NCI-H128 (cell line): ENCODE measurements at regions not wholly inside any gene's neighbourhood (a gene's known extent, or its start where the extent isn't known, plus 50 kb on each side); places are given as distances from the start of the nearest gene placed in this dataset.

Experiments
- DNase-seq: peaks from one replicate; lab custom pipeline; 2025; ENCODE audit not compliant: unreplicated experiment; lab: John Stamatoyannopoulos, UW

DNA sequence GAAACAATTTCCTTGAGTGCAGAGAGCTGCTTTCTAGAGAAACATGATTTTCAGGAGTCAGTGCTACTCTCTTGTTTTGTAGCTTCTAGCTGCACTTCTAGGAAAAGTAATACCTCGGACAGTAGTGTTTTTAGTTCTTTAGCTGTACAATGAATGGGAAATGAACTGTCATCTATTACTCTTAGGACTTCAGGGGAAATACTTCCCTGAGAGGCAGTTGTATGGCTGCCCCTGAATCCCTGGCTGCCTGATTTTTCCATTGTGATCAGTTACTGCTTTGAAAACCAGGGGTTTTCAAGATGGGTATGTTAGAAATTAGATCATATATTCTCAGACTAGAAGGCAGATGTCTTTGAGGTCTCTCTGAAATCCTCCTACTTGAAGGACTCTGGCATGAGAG is 200.3 kb upstream of the SEMA6D start:
- DNase-seq, result no peak

DNA sequence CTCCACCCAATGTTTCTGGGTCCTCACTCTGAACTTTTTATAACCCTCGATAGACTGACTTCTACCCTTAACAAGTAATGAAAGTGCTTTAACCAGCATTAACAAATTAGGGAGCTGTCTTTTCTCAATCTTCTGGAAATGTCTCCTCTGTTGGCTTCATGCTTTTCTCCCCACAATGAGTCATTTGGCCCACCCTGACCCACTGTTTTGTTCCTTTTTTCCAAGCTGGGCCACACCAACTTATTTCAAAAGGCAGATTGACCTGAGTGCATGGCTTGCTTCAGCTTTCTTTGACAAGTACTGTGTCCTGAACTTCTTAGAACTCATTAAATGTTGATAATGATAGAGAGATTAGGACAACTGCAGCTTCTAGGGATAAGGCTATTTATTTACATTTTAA is 199.6 kb upstream of the SEMA6D start:
- DNase-seq, result no peak

DNA sequence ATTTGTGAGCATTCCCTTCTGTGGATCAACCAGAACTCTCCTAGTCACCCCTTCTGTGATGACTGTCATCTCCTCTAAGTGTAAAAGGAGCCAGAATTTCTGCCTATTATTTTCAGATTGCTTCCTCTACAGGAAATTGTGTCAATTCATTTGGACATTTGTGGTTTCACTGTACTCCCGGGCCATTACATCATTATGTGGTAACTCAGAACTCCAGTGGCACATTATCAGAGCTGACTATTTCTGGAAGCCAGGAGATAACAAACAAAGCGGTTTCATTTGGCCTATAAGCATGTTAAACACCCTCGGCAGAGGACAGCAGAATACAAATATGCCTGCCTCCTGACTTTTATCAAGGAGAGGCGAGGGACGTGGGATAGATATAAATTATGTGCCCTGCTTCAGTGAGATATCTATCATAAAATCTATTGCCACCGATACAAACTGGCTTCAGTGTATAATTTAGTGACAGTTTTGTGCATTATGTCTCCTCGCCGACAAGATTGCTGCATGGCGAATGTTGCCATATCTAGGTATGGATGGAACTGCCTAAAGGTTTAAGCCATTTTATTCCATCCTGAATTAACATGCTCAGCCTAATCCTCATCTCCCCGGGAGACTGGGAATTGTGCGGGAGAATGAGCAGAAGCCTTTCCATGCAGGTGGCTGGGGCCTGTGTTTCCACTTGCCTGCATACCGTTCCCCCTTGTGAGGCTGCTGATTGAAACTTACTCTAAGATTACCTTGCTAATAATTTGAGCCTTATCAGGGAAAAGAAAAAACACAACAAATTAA is 193.4 kb upstream of the SEMA6D start:
- DNase-seq, result no peak

DNA sequence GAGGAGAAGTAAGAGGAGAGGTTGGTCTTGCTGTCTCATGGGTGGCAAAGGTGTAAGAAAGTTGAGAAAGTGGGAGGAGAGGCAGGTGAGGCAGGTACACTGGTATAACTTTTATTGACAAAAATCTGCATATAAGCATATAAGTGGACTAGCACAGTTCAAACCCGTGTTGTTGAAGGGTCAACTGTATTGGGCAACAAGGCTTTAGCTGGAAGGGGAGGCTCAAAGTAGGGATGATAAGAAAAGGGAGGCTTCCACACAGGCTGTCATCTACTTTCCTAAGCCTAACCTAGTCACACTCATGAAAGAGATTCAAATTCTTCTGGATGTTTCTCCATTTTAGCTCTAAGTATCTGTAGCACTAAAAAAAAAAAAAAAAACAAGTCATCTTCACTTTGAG is 188.1 kb upstream of the SEMA6D start:
- no peak for DNase-seq

DNA sequence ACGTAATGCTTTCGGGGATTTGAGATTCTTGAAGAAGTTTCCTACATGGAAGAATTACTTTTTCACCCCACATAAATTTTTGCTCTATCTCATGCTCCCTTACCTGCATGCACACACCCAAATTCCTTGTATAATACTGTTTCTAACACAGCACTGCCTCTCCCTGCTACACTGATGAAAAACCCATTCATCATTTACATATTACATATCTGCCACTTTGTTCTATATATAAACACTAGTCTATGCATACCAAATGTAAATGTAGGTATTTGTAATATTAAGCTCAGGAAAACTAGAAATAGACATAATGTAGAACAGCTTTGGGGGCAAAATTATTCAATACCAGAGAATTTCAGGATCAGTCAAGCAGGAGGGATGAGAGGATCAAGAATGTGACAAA is 182.6 kb upstream of the SEMA6D start:
- no peak for DNase-seq

DNA sequence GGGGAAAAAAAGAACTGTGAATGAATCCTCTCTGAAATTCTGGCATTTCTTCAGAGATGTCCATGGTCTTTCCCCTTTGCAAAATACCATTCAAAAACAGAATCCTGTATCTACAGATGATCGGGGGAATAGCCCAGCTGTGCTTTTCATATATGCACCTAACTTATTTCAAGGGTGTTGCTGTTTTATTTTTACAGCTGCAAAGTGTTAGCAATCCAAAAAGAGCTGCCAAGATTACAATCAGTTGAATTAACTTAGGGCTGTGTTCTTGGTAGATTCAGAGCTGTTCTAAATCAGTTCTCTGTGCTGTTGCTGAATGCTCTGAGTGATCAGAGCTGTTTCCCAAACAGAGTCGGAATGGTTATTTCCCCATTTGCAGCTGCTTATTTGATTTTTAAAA is 175.7 kb upstream of the SEMA6D start:
- no peak for DNase-seq

DNA sequence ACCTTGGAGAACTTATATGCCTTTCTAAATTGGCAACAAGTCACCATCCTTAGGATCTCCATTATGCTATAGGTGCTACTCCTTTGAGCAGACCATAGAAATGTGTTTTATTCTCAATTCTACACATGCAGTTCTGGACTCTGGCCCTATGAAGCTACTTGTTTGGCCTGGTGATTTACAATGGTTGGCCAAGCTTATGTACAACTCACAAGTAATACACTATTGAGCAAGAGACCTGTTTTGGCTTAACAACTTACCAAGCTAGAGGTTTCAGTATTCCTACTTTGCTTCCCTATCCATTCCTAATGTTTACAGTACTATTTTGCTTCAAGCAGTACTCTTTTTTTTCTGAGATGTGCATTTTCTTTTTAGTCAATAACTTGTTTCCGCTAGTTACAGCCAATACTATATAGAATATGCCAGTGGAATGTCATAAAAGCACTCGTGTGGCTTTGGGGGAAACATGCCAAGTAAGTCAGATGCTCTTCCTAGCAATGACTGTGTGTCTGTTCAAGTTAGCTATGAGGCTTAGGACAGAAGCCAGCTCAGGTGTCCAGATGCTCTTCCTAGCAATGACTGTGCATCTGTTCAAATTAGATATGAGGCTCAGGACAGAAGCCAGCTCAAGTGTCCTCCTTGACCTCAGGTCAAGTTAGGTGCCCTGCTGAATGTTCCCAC is 174.9 kb upstream of the SEMA6D start:
- no peak for DNase-seq

DNA sequence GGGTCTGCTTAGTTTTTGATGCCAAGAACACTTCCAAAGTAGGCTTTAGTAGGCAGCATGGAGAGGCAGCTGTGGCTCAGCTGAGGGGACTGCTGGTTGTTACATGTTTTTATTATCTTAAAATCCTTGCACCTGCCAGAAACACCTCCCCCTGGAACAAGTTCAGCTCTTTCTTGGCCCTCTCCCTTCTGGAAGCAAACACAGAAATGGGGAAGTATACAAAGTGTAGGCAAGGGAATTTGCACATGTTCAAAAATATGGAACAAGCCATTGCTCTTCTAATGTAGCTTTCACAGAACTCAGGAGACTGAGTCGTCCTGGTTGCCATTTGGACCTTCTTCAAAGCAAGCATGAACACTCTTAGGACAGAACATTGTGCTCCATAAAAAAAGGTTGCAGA is 169.1 kb upstream of the SEMA6D start:
- no peak for DNase-seq

DNA sequence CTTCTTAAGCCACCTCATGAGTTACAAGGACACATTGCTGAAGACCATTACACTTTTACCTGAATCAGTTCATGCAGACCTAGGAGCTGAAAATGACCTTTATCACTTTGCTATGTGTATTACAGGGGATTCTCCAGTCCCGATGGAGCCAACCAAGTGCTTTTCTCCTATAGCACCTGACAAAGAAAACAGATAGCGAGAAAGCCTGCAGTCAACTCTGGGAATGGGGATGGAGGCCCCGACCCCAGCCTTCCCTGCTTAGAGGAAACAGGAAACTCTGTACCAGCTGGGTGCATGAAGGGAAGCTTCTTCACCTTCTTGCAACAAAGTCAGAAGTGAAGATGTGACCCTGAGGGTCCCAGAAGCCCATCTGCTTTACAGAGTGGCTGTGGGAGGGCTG is 168.3 kb upstream of the SEMA6D start:
- DNase-seq, result no peak

DNA sequence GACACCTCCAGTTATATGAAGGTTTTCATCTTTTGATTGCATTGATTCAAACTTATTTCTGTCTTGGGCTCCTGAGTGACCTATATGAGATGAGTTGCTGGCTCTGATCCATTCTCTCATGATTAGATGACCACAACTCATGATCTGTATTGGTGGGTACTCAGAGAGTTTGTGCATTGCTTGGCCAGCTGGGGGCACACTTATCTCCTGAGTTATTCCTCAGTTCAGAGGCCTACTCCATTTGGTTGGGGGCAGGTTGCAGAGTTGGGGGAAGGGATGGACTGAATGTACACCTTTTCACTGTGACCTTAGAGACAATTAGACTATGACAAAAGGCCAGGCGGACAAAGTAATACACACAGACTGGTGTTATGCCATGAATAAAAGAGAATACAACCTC is 166.2 kb upstream of the SEMA6D start:
- DNase-seq, result no peak

DNA sequence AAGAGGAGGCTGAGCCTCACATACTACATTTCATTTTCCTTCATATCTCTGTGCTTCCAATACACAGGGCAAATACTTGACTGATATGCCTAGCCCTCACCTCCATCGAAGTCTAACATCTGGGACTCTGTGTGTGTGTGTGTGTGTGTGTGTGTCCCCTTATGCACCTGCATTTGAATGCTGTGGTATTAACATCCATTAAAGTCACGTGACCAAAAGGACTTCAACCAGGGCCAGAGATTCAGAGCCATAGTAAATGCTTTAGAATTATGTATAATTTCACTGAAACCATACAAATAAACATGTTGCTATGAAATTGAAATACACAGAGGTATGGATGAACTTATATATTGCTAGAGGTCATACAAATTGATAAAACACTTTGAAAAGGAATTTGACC is 165.8 kb upstream of the SEMA6D start:
- no peak for DNase-seq

DNA sequence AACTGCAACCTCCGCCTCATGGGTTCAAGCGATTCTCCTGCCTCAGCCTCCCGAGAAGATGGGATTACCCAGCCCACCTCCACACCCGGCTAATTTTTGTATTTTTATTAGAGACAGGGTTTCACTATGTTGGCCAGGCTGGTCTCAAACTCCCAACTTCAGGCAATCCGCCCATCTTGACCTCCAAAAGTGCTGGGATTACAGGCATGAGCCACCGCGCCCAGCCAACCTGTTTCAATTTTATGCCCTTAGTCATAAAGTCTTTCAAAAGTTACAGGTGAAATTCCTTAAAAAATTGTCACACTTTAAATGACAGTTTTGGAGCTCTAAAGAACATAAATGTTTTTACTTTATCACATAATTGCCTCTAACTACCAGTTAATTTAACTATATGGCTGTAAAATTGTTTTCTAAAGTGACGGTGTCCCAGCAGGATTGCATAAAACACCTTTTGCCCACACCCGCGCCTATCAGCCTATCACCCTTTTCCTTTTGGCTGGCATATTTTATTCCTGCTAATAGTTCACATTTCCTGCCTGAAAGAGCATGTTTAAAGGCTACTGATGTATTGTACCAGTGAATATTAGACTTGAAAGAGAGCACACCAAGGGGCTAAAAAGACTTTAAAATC is 164.2 kb upstream of the SEMA6D start:
- DNase-seq, result no peak

DNA sequence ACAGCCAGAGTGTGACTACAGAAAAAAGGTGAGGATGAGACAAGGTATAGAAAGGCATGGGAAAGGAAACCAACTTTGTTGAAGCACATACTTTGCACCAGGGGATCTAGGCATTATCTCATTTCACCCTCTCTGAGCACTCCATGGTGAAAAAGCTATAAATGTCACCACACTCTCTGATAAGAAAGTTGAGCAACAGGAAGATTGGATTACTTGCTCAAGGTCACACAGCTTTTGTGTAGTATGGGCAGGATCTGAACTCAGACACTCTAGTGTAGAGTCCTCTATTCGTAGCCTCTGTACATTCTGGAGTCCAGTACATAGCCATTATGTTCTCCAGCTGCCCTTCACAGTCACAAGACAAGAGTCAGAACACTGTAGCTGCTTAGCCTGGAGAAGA is 163.4 kb upstream of the SEMA6D start:
- no peak for DNase-seq

DNA sequence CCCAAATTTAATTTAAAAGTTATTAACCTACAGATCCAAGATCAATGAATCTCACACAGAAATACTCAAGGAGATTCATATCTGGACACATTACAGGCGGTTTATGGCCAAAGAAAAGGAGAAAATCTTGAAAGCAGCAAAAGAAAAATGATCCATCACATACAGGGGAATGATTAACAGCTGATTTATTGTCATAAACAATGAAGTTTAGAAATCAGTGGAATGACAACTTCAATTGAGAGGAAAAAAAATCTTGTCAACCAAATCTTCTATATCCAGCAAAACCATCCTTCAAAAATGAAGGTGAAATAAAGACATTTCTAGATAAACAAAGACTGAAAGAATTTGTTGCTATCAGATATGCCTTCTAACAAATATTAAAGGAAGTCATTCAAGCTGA is 156.2 kb upstream of the SEMA6D start:
- DNase-seq, result no peak

DNA sequence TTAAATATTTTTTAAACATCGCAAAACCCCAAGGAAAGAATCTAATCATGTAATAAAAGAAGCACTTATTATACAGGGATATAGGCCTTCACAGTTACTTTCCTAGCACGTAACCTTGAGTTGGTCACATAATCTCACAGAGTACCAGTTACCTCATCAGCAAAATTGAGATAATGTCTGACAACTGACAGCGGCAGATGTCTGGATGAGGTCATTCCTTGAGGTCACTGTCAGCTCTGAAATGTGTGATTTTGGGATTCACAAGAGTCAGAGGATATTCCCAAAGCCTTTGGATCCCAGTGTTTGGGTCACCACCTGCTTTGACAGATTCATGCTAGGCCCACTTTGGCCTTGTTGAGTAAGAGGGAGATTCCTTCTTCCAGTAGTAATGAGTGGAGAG is 151.4 kb upstream of the SEMA6D start:
- no peak for DNase-seq

DNA sequence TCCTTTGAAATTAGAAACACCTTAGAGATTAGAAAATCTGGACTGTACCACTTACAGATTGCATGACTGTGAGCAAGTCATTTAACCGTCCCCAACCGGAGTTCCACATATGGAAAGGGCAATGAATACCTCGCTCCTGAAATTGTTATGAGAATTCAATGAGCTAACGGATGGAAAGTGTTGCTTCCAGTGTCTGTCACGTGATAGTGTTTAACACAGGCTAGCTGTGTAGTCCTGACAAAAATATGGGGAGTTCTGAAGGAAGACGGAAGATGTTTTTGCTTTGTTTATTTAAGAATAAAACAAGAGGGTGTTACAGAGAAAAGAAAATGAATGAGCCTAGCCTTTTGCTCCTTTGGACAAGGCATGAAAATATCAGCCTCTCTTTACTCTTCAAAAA is 150.7 kb upstream of the SEMA6D start:
- no peak for DNase-seq

DNA sequence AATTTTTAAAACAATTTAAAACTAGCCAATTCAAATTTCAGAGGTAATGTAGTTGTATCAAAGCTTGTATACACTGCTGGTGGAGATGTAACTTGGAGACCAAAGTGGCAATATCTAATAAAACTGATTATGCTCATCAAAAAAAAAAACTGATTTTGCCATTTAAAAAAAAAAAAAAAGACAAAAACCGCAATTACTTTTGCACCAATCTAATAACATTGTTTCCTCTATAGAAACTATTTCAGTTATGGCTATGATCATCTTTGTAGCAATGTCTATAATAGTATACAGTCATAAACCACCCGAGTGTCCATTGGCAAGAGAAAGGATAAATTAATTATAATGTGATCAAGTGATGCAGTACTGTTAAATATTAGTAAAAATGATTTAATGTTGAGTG is 149.3 kb upstream of the SEMA6D start:
- DNase-seq, result no peak

DNA sequence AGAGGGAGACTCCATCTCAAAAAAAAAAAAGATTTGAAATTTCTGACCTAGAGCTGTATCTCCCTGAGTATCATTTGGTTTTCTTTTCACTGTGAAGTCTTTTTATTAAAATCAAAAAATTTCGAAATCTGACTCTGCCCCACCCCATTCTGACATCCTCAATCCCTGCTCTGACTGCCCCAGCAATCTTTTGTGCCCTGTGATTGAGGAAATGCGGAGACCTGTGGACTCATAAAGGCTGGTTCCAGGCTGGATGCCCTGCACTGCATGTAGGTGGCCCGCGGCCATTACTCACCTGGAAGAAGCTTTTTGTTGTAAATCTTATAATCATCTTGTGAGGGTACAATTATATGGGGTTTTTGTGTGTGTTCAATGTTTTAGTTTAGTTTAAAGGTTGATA is 147.3 kb upstream of the SEMA6D start:
- no peak for DNase-seq

DNA sequence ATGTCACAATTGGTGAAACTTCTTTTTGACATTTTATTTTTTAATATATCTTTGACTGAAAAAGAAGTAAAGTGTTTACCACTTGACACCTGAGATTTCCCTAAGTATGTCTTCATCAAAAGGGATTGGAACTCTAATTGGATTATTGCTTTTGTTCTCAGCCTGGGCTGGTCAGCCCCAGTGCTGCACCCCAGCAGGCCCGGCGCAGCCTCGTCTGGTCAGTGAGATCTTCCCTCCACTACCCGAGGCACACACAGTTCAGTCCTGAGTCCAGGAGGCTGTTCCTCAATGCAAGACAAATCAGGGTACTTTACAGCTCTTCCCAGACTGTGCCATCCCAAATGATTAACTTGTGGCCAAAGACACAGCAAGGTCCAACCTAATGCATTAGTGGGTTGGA is 146.9 kb upstream of the SEMA6D start:
- no peak for DNase-seq

DNA sequence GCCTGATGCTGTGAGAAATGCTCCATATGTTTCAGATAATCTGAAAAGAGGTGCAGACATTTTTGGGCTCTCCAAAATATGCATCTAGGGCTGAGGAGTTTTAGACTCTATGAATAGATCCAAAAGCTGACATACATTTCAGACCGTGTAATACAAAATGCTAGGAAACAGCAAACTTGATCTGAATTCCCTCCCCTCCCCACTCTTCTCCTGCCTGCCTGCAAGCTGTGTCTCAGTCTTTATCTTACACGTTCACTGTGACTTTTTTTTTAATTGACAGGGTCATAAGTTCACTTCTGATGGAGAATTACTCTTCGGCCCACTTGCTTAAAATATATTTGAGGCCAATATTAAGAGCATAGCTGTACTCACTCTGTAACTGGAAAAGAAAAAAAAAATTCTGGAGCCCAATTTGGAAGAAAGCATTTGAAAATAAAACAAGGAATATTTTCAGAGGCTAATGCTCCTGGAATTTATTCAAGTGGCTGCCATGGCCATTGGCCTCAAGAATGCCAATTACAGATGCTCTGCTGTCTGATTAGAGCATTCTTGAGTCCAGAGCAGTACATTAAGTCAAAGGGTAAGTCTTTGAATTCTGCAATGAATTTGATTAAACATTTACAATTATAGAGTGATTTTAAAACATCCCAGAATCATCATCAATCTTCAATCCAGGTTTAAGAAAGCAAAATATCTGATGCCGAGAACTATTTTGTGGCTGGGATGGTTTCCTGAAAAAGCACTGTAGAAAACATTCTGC is 146.2 kb upstream of the SEMA6D start:
- DNase-seq, result no peak

DNA sequence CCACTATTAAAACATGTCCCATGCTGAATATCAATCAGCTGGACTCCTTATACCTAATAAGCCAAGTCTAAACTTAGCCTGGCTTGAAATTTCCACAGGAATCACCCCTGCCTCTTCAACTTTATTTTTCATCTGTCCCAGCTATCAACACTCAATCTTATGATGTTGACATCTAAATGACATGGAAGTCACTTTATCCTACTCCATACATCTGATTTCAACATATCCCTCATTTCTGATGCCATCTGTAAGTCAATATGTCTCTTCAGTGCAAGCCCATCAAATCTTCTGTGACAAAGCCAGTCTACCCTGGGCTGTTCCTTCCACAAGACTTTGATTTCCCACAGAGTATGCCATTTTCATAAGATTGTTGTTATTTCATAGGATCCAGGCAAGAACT is 143.6 kb upstream of the SEMA6D start:
- DNase-seq, result no peak

DNA sequence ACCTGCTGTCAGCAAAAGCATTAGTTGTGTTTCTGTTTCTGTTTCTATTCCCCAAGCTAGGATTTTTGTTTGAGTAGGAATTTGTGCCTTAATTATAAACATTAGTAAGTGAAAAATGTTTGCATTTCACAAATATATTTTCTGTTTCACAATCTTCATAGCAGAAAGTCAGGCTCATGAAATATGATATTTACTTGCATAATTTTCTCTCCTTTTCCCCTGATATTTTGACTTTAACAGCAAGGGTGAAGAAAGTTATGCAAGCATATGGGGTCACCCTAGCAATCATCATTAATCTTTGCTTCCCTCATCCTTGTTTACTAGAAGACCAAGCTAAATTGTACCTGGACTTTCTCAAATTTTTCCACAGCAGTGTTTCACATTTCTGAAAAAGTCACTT is 140.3 kb upstream of the SEMA6D start:
- no peak for DNase-seq
